ENCODE measurements at regions not wholly inside any gene's neighbourhood (a gene's known extent, or its start where the extent isn't known, plus 50 kb on each side); places are given as distances from the start of the nearest gene placed in this dataset.

GRCh38 chr1:166351676-166352075 is 184.9 kb upstream of the FAM78B start:
- Histone ChIP-seq H3K4me1 (ENCODE audit: low read length) (no peaks in the 10 kb centered on the region), H2AFZ (ENCODE audit: low read length) (no peak overlapping the region), H3K9ac (ENCODE audit: low read length) (no peak overlapping the region), H3K9me3 (replicated peaks; ENCODE audit: insufficient read depth, low read length) (no peaks in the 10 kb centered on the region), H3F3A (ENCODE audit: insufficient read depth, low read length) (no peaks in the 10 kb centered on the region), H3K36me3 (replicated peaks; ENCODE audit: insufficient read depth, low read length) (no peaks in the 10 kb centered on the region), H3K4me3 (ENCODE audit: low read length) (no peak overlapping the region), H3K9me2 (replicated peaks; ENCODE audit: insufficient read depth, low read length) (no peaks in the 10 kb centered on the region), H4K20me1 (ENCODE audit: insufficient read depth, low read length) (no peaks in the 10 kb centered on the region), H3K27me3 (replicated peaks; ENCODE audit: insufficient read depth, low read length) (no peaks in the 10 kb centered on the region), H3K79me2 (ENCODE audit: low read length) (no peaks in the 10 kb centered on the region), H3K4me2 (ENCODE audit: low read depth, low read length) (no peak overlapping the region), H3K27ac (ENCODE audit: low read length) (no peak overlapping the region)
- TF ChIP-seq EZH2phosphoT487 (IDR thresholded peaks at IDR 0.05; ENCODE audit: low read length): no peak
- TF ChIP-seq CTCF (IDR thresholded peaks at IDR 0.05; ENCODE audit: low read length): no peak
- no peak for DNase-seq

- no peak overlapping the region for H3K27ac ChIP-seq (ENCODE audit: low read length)
- H4K20me1 ChIP-seq (ENCODE audit: insufficient read depth, low read length): no peaks in the 10 kb centered on the region
- DNase-seq: no peak
- no peak overlapping the region for H3K9ac ChIP-seq (ENCODE audit: low read length)
- no peaks in the 10 kb centered on the region for H3K79me2 ChIP-seq (ENCODE audit: low read length)
- no peaks in the 10 kb centered on the region for H3K9me2 ChIP-seq (replicated peaks; ENCODE audit: insufficient read depth, low read length)
- no peaks in the 10 kb centered on the region for H3K9me3 ChIP-seq (replicated peaks; ENCODE audit: insufficient read depth, low read length)
- H2AFZ ChIP-seq (ENCODE audit: low read length): no peak overlapping the region
- no peaks in the 10 kb centered on the region for H3K27me3 ChIP-seq (replicated peaks; ENCODE audit: insufficient read depth, low read length)
- no peaks in the 10 kb centered on the region for H3F3A ChIP-seq (ENCODE audit: insufficient read depth, low read length)
- no peaks in the 10 kb centered on the region for H3K36me3 ChIP-seq (replicated peaks; ENCODE audit: insufficient read depth, low read length)
- no peak overlapping the region for H3K4me2 ChIP-seq (ENCODE audit: low read depth, low read length)
- no peak for TF ChIP-seq CTCF (IDR thresholded peaks at IDR 0.05; ENCODE audit: low read length)
- no peaks in the 10 kb centered on the region for H3K4me1 ChIP-seq (ENCODE audit: low read length)
- H3K4me3 ChIP-seq (ENCODE audit: low read length): no peak overlapping the region
Observed at GRCh38 chr1:166353213-166353612, 186.4 kb upstream of the FAM78B start.

GRCh38 chr1:166354406-166354805 is 187.6 kb upstream of the FAM78B start:
- TF ChIP-seq EZH2 (optimal IDR thresholded peaks at IDR 0.05; ENCODE audit: low read depth, low read length) (no peak), EZH2phosphoT487 (IDR thresholded peaks at IDR 0.05; ENCODE audit: low read length) (no peak), CTCF (IDR thresholded peaks at IDR 0.05; ENCODE audit: low read length) (no peak)
- no peak for DNase-seq
- no peaks in the 10 kb centered on the region for H3K9me3 ChIP-seq (replicated peaks; ENCODE audit: insufficient read depth, low read length)
- no peaks in the 10 kb centered on the region for H3K36me3 ChIP-seq (replicated peaks; ENCODE audit: insufficient read depth, low read length)
- no peak overlapping the region for H2AFZ ChIP-seq (ENCODE audit: low read length)
- H4K20me1 ChIP-seq (ENCODE audit: insufficient read depth, low read length): no peaks in the 10 kb centered on the region
- H3K79me2 ChIP-seq (ENCODE audit: low read length): no peaks in the 10 kb centered on the region
- H3K9me2 ChIP-seq (replicated peaks; ENCODE audit: insufficient read depth, low read length): no peaks in the 10 kb centered on the region
- H3K4me2 ChIP-seq (ENCODE audit: low read depth, low read length): no peak overlapping the region
- no peaks in the 10 kb centered on the region for H3K4me1 ChIP-seq (ENCODE audit: low read length)
- no peak overlapping the region for H3K9ac ChIP-seq (ENCODE audit: low read length)
- H3K27ac ChIP-seq (ENCODE audit: low read length): no peak overlapping the region
- H3F3A ChIP-seq (ENCODE audit: insufficient read depth, low read length): no peaks in the 10 kb centered on the region
- no peaks in the 10 kb centered on the region for H3K27me3 ChIP-seq (replicated peaks; ENCODE audit: insufficient read depth, low read length)
- H3K4me3 ChIP-seq (ENCODE audit: low read length): no peak overlapping the region

- no peak for DNase-seq
- Histone ChIP-seq H3F3A (ENCODE audit: insufficient read depth, low read length) (no peaks in the 10 kb centered on the region), H3K9me2 (replicated peaks; ENCODE audit: insufficient read depth, low read length) (no peaks in the 10 kb centered on the region), H3K27me3 (replicated peaks; ENCODE audit: insufficient read depth, low read length) (no peaks in the 10 kb centered on the region), H3K27ac (ENCODE audit: low read length) (no peak overlapping the region), H3K9me3 (replicated peaks; ENCODE audit: insufficient read depth, low read length) (no peaks in the 10 kb centered on the region), H3K9ac (ENCODE audit: low read length) (no peak overlapping the region), H3K79me2 (ENCODE audit: low read length) (no peaks in the 10 kb centered on the region), H3K4me1 (ENCODE audit: low read length) (no peaks in the 10 kb centered on the region), H3K4me2 (ENCODE audit: low read depth, low read length) (no peak overlapping the region), H3K36me3 (replicated peaks; ENCODE audit: insufficient read depth, low read length) (no peaks in the 10 kb centered on the region), H4K20me1 (ENCODE audit: insufficient read depth, low read length) (no peaks in the 10 kb centered on the region), H2AFZ (ENCODE audit: low read length) (no peak overlapping the region), H3K4me3 (ENCODE audit: low read length) (no peak overlapping the region)
- no peak for TF ChIP-seq EZH2 (optimal IDR thresholded peaks at IDR 0.05; ENCODE audit: low read depth, low read length)
- TF ChIP-seq CTCF (IDR thresholded peaks at IDR 0.05; ENCODE audit: low read length): no peak
- TF ChIP-seq EZH2phosphoT487 (IDR thresholded peaks at IDR 0.05; ENCODE audit: low read length): no peak
Observed at GRCh38 chr1:166365081-166365480, 198.3 kb upstream of the FAM78B start.

All from MM.1S (cell line).